Tibial artery (tissue), 4 donors: ENCODE measurements at regions not wholly inside any gene's neighbourhood (a gene's known extent, or its start where the extent isn't known, plus 50 kb on each side); places are given as distances from the start of the nearest gene placed in this dataset.

Source experiments
- DNase-seq, 2 donors: peaks; one replicate each; pipeline ENCODE4 v3.0.0-alpha.2; 2019
- H3K27ac ChIP-seq, 2 donors: fragments of 200-600 bp; sonication (generic) in 1 of 2; 1 replicate in 1 of 2; 2 replicates in 1 of 2; pipeline ENCODE4 v1.5.1; 2018 to 2019; ENCODE audit warnings: mild to moderate bottlenecking in 1 of 2
- H3K27me3 ChIP-seq, 2 donors: fragments of 200-600 bp; sonication (generic) in 1 of 2; one replicate each; pipeline versions ENCODE4 v1.5.1 to v1.6.0; 2016 to 2019
- H3K36me3 ChIP-seq, 3 donors: fragments of 200-600 bp; sonication (generic) in 2 of 3; one replicate each; pipeline ENCODE4 v1.5.1; 2016 to 2019; ENCODE audit warnings: mild to moderate bottlenecking in 2 of 3
- H3K4me1 ChIP-seq, 4 donors: fragments of 200-600 bp; sonication (generic) in 2 of 4; 1 replicate in 3 of 4; 2 replicates in 1 of 4; pipeline ENCODE4 v1.5.1; 2016 to 2019
- H3K4me3 ChIP-seq, 2 donors: fragments of 200-600 bp; sonication (generic) in 1 of 2; 1 replicate in 1 of 2; 2 replicates in 1 of 2; pipeline ENCODE4 v1.5.1; 2018 to 2019; ENCODE audit warnings: mild to moderate bottlenecking in 2 of 2
- H3K9me3 ChIP-seq, 3 donors: fragments of 200-600 bp; sonication (generic) in 1 of 3; one replicate each; pipeline ENCODE4 v1.5.1; 2016 to 2019
- intact Hi-C: fragments of 100-400 bp; cut with DNase I; formaldehyde crosslinking; loops from one replicate; pipeline ENCODE4 v1.15.0; 2023; ENCODE audit warnings: low total_unique reads
- TF ChIP-seq, protein P1 (sequence below), 2 experiments: fragments of 200-600 bp in 1 of 2; fragments of 450-650 bp in 1 of 2; IDR thresholded peaks; one replicate each; pipeline ENCODE4 v1.5.1; 2017 to 2019; ENCODE audit warnings: antibody characterized with exemption in 2 of 2, mild to moderate bottlenecking in 1 of 2, moderate library complexity in 1 of 2

DNA sequence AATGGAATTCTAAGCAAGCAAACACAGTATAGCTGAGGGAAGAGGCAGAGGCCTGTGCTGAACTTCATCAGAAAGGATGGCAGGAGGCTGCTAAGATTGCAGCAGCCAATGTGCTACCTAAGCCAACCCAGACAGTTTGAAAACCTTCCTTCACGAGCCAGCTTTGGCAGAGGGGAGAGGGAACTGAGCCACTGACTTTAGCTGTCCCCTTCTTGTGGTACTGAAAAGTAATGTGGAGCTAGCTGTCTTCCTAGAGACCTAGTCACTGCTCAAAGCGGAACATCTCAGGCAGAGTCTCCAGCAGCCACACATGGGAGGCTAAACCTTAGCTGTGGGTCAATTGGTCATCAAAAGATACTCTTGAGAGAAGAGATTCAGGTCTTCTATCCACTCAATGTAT lies 419.0 kb downstream of the FBXO15 start:
- Histone ChIP-seq H3K36me3 (no peaks in the 10 kb centered on the region), H3K27me3 (no peaks in the 10 kb centered on the region), H3K4me3 (no peak overlapping the region), H3K27ac (no peak overlapping the region), H3K9me3 (no peaks in the 10 kb centered on the region), H3K4me1 (no peaks in the 10 kb centered on the region)
- TF ChIP-seq, protein P1, sequence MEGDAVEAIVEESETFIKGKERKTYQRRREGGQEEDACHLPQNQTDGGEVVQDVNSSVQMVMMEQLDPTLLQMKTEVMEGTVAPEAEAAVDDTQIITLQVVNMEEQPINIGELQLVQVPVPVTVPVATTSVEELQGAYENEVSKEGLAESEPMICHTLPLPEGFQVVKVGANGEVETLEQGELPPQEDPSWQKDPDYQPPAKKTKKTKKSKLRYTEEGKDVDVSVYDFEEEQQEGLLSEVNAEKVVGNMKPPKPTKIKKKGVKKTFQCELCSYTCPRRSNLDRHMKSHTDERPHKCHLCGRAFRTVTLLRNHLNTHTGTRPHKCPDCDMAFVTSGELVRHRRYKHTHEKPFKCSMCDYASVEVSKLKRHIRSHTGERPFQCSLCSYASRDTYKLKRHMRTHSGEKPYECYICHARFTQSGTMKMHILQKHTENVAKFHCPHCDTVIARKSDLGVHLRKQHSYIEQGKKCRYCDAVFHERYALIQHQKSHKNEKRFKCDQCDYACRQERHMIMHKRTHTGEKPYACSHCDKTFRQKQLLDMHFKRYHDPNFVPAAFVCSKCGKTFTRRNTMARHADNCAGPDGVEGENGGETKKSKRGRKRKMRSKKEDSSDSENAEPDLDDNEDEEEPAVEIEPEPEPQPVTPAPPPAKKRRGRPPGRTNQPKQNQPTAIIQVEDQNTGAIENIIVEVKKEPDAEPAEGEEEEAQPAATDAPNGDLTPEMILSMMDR (IDR thresholded peaks at IDR 0.05), result no peak
- no peak for DNase-seq
- intact Hi-C loops, result no loop called here

DNA sequence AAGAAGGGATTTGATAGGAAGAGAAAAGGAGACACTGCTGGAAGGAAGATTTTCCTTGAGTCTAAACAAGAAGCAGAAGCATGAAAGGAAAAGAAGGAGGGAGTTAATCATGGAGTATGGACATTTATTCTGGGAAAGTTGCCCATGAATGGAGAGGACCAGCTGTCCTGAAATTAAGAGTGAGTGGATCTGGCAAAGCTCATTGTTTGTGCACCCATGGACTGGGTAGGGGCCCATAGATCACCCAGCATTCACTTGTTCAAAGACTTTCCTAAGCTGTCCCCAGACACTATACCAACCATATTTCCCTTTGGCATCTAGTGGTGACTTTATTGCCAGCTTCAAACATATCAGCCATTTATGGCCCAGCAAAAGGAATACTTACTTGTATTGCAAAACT lies 422.7 kb downstream of the FBXO15 start:
- H3K4me1 ChIP-seq, result no peaks in the 10 kb centered on the region
- TF ChIP-seq, protein P1 (IDR thresholded peaks at IDR 0.05), result no peak
- DNase-seq, result no peak
- intact Hi-C loops, result no loop called here
- no peaks in the 10 kb centered on the region for H3K27me3 ChIP-seq
- H3K27ac ChIP-seq, result no peak overlapping the region
- H3K4me3 ChIP-seq, result no peak overlapping the region
- no peaks in the 10 kb centered on the region for H3K36me3 ChIP-seq
- no peaks in the 10 kb centered on the region for H3K9me3 ChIP-seq

DNA sequence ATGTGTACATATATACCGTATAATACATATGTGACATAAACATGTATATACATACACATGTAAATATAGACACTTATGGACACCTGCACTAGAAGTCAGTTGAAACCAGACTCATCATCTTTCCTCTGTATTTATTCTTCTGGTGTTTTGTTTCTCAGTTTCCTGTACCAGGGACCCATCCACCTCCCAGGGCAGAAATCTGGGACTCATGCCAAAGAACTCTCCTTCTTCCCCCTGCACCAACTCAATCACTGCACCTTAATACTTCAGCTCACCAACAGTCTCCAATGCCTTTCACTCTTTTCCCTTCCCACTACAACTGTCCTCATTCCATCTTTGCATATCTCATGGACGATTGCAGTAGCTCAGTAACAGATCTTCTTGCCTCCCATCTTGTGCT lies 428.0 kb downstream of the FBXO15 start:
- Histone ChIP-seq H3K27me3 (no peaks in the 10 kb centered on the region), H3K4me3 (no peak overlapping the region), H3K27ac (no peak overlapping the region), H3K9me3 (peaks cover 0 to 4% (median 0%) of the 10 kb centered on the region in 3 donors), H3K36me3 (no peaks in the 10 kb centered on the region), H3K4me1 (no peaks in the 10 kb centered on the region)
- TF ChIP-seq, protein P1 (IDR thresholded peaks at IDR 0.05), result no peak
- DNase-seq, result no peak
- intact Hi-C loops, result no loop called here

DNA sequence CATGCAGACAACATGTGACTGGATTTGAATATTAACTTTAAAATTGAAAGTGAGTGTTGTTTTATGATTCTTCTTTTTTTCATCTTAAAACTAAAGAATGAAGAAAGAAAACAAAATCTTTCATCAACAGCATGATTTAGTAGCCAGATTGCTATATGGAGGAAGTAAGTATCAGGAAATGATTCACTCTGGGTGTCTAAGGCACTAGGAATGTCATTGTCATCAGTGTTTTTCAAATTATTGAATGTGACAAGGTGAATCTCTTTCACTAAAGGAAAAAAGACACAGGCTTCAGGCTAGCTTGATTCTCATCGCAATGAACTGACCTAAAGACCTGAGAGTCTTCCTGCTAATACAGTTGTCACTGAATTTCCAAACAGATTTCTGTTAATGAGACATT lies 430.1 kb downstream of the FBXO15 start:
- Histone ChIP-seq H3K27ac (no peak overlapping the region), H3K27me3 (no peaks in the 10 kb centered on the region), H3K4me1 (no peaks in the 10 kb centered on the region), H3K9me3 (peaks cover 0 to 4% (median 0%) of the 10 kb centered on the region in 3 donors), H3K36me3 (no peaks in the 10 kb centered on the region), H3K4me3 (no peak overlapping the region)
- DNase-seq, result no peak
- TF ChIP-seq, protein P1 (IDR thresholded peaks at IDR 0.05), result no peak
- intact Hi-C loops, result no loop called here

DNA sequence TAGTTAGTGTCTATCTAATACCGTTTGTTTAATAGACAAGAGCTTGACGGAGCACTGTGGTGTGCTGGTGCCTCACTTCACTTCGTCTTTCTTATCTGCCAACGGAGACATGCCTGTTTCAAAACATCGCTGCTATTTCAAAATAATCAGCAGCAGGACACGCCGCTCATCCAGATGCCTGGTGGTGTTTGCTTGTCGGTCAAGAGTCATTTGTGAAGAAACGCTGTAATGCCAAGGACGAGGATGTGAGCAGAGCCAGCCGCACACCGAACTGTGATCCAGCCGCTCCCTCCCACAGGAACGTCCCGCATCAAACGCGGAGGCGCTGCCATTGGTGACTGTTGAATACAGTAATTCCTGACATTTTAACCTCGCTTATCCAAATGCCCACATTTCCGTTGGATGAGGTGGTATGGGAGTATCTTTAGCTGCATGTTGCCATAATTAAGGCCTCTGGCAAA lies 432.4 kb downstream of the FBXO15 start:
- H3K4me1 ChIP-seq, result no peaks in the 10 kb centered on the region
- no peaks in the 10 kb centered on the region for H3K36me3 ChIP-seq
- no peaks in the 10 kb centered on the region for H3K27me3 ChIP-seq
- peaks cover 0 to 4% (median 0%) of the 10 kb centered on the region in 3 donors for H3K9me3 ChIP-seq
- intact Hi-C loops, result no loop called here
- no peak overlapping the region for H3K27ac ChIP-seq
- TF ChIP-seq, protein P1 (IDR thresholded peaks at IDR 0.05), result no peak
- no peak for DNase-seq
- H3K4me3 ChIP-seq, result no peak overlapping the region

DNA sequence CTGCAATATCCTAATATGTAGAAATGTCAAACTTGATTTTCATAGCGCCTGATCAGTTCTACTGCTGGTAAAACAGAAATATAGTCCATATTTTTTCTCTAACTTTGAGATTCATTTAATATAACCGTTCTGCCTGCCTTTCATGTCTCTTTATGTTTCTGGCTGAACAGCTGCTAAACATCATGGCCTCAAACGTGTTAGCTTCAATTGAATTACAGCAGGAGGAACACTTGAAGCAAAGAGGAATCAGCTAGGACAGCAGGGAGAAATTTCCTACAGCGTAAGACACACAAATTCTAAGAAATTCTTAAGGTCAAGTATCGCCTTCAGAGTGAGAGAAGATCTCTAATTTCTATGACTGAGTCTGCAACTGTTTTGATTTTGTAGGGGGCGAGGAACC lies 433.2 kb downstream of the FBXO15 start:
- Histone ChIP-seq H3K27ac (no peak overlapping the region), H3K36me3 (no peaks in the 10 kb centered on the region), H3K9me3 (peaks cover 0 to 4% (median 0%) of the 10 kb centered on the region in 3 donors), H3K27me3 (no peaks in the 10 kb centered on the region), H3K4me1 (no peaks in the 10 kb centered on the region), H3K4me3 (no peak overlapping the region)
- intact Hi-C loops, result no loop called here
- TF ChIP-seq, protein P1 (IDR thresholded peaks at IDR 0.05), result no peak
- DNase-seq, result no peak
